HG02610 (cell line): ENCODE measurements at regions not wholly inside any gene's neighbourhood (a gene's known extent, or its start where the extent isn't known, plus 50 kb on each side); places are given as distances from the start of the nearest gene placed in this dataset.

Source experiments
- ATAC-seq: cut with Tn5 transposase; IDR thresholded peaks from one replicate; pipeline ENCODE4 v1.9.1; 2021; ENCODE audit warnings: mild to moderate bottlenecking, moderate library complexity; ENCODE audit not compliant: unreplicated experiment

- ATAC-seq = no peak
Observed at GRCh38 chr12:107437954-107438353, 247.6 kb upstream of the PWP1 start.

DNA sequence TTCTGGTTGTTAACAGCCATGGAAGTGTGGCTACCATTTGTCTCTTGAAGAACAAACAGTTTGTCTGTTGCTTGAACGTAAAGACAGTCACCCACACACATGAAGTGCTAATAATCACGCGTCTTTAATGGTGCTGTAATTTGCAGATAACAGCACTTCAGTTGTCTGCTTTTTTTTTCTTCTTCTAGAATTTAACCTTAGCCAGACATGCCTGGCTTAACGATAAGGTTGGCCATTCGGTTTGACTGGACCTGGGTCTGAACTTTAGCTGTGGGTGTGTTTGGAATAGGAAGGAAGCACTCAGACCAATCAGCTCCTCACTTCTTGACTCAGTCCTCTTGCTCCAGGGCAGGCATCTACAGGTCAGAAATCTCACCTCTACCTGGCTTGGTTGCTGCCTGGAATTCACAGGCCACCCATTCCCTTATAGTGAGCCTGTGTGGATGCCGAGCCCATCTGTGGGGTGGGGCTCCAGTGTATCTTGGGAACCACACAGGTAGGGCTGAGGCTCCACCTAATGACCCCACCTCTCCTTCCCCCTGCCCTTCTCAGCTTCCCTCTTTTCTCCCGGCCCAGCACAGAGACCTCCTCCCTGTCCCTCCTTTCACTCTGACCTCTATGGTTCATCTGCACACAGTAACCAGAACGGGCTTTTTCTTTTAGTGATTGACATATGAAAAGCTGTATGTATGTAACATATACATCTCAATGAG lies 246.4 kb upstream of the PWP1 start:
- ATAC-seq = no peak

DNA sequence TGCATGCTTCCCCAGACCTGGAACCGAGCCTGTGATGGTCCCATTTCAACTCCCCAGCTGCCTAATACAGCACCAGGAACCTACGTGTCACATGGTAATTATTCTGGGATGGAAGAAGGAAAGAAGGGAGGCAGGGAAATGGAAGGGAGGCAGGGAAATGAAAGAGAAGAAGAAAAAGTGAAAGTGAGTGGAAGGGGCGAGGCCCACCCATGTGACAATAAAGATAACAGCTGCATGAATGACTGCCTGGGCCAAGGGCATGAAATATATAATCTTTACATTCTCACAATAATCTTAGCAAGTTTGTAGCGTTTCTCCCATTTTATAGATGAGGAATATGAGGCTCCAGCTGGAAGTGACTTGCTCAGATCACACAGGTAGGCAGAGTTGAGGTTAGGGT lies 245.0 kb upstream of the PWP1 start:
- no peak for ATAC-seq

DNA sequence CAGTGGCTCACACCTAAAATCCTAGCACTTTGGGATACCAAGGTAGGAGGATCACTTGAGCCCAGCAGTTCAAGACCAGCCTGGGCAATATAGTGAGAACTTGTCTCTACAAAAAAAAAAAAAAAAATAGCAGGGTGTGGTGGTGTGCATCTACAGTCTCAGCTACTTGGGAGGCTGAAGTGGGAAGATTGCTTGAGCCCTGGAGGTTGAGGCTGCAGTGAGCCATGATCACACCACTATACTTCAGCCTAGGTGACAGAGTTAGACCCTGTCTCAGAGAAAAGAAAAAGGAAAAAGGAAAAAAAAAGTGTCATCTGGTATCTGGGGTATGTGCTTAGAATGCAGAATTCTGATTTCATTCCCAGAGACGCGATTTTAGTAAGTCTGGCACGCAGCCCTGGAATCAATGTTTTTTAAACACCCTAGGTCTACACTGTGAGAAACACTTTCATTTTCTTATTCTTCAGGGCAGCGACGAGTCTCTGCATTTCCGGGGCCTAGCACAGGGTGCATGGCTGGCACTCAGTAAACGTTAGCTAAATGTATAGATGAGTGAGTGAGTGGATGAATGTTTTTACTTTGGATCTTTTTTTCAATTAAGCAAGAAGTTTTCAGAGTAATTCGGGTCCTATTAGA lies 243.8 kb upstream of the PWP1 start:
- ATAC-seq = no peak

DNA sequence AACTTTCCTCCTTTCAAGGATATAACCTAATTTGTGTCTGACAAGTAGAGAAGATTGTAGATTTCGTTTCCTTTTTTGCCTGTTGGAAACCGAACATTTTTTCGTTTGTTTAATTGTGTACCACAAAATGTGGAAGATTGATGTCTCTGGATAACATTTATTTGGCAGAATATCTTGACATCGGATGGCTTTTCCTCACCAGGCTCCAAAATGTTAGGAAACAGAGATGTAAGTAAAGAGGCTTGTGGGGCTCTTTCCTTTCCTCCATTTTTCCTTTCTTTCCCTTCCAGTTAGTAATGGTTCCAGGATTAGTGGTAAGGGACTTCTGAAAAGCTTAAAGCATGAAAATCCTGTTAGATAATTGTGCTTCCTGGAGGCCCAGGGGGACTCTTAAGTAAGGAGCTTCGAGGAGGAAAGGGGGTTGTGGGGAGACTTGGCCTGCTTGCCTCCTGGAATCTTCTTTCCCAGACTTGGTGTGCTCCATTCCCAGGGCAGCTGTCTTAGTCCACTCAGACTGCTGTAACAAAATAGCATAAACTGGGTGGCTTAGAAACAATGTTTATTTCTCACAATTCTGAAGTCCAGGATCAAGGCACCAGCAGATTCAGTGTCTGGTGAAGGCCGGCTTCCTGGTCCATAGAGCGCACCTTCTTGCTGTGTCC lies 243.1 kb upstream of the PWP1 start:
- ATAC-seq = no peak

- no peak for ATAC-seq
Observed at GRCh38 chr12:107443320-107444090, 242.1 kb upstream of the PWP1 start.

DNA sequence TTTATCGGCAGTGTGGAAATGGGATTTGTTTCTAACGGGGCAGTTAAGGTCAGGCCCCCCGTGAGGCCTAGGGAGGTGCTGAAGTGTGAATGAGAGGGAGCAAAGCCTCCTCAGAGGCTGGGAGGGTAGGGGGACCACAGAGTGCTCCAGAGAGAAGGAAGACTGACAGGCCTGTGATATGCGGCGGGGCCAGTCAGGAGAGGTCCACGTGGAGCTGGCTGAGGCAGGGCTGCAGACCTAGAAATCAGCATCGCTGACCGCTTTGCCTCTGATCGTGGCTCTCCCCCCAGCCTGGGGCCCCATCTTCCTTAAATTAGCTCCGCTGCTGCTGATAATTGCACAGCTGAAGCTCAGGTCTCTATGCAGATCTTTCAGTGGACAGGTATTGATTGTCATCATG lies 240.8 kb upstream of the PWP1 start:
- ATAC-seq = no peak

DNA sequence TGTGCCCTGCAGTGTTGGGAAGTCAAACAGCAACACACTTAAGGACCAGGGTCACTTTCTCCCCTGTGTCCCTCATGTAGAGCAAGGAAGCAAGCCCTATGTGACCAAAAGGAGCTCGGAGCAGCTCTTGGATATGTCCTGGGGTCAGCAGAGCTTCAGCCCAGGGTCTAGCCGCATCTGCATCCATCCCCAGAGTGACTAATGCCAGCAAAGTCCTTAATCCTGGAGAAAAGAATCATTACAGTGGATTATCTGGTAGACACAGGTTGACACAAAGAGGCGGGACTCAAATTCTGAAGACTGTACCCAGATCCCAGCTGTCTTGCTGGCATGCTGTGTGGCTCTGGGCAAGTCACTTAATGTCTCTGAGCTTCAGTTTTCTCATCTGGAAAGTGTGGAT lies 239.1 kb upstream of the PWP1 start:
- no peak for ATAC-seq

- ATAC-seq = no peak
Observed at GRCh38 chr12:107447336-107447735, 238.3 kb upstream of the PWP1 start.

DNA sequence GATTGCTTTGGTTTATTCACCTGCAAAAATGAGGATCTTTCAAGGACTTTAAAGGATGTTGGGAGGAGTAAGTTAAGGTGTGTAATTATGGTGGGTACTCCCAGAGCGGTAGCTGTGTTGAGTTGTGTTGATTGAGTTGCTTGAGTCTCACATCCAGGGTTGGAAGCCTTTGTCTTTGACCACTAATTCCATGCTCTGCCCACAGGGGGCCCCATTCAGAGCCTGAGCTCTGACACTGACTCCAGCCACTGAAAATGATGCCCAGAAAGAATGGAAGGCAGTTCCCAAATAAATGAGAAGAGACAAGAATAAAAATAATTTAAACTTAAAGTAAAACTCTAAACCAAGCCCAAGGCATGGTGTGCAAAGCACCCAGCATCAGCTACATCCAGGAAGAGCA lies 237.4 kb upstream of the PWP1 start:
- no peak for ATAC-seq

- ATAC-seq = no peak
Observed at GRCh38 chr12:107449891-107450290, 235.7 kb upstream of the PWP1 start.

DNA sequence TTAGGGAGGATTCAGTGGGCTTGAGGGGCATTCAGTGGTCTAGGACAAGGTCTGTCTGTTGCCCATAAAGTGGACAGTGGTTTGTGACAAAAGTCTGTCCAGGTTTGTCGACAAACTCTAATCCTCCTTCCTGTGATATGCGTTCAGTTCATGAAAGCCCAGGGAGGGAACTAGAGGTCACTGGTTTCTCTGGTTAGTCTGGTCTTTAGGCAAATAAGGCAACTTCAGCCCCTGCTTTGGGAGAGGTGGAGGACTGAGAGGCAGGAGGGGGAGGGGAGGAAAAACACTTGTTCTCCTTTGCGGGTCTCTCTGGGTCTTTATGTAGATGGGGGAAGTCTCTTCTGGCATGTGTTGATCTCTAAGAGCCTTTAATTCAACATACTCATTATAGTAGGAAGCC lies 235.1 kb upstream of the PWP1 start:
- no peak for ATAC-seq

GRCh38 chr12:107451246-107451645 lies 234.4 kb upstream of the PWP1 start:
- no peak for ATAC-seq

DNA sequence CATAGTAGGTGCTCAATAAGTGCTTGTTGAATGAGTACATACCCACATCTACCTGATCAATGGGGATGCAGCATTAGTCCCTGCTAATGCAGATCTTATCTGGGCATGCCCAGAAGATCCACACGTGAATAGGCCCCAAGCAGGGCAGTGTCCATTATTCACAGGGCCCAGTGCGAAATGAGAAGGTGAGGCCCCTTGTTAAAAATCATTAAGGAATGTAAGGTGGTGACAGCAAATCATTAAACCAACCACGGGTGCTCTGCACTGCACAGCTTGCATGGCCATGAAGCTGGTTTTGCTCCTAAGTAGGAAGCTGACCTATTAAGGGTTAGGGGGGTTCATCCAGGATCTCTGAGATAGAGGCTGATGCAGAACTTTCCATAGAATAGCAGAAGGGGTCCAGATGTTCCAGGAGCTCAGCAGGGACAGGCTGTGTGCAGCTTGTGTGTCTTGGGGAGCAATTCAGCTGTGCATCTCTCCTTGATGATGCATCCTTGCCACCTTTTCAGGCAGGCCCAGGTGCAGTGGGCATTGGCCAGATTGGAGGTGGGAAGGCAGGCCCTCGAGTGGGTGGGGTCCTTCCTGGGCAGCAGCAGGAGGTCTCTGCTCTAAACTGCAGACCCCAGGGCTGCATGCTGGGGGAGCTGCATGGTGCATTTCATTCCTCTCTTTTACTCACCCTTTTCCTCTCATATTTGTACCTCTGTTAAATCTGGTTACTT lies 231.3 kb upstream of the PWP1 start:
- no peak for ATAC-seq

DNA sequence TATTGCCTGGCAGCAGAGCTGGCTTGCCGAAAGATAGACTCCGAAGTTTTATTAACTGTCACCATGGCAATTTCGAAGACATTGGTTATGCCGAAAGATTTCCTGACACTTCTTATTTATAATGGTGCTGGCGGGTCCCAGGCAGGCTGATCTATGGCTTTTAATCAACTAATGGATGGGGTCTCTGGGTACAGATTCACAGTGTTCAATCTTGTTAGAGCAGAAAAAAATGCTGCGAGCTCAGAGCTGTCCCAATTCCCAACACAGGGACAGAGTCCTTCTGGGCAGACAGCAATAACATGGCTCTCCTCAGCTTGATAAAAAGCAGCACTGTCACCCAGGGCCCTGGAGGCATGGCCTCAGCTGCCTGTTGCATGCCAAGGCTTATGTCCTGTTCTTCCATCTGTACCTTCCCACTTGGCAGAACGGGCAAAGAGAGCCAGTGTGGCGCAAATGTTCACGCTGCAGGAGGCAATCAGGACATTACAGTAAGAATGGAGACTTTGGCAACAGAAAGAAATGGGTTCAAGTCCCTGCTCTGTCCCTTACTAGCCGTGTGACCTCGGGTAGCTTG lies 228.2 kb upstream of the PWP1 start:
- ATAC-seq = no peak

GRCh38 chr12:107458163-107458562 lies 227.4 kb upstream of the PWP1 start:
- no peak for ATAC-seq

DNA sequence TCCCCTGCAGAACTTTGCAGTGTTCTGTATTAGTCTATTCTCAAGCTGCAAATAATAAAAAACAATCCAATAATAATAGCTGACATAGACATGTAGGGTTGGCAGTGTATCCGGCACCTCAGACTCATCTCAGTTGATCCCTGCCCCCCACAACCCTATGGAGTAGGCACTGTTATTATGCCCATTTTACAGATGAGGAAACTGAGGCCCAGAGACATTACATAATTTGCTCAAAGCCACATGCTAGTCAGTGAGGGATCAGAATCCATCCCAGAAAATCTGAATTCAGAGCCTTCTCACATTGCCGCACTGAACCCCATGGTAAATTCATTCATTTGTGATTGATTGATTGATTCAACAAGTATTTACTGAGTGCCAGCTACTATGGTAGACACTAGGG lies 226.6 kb upstream of the PWP1 start:
- no peak for ATAC-seq

GRCh38 chr12:107459641-107460040 lies 226.0 kb upstream of the PWP1 start:
- ATAC-seq = no peak

DNA sequence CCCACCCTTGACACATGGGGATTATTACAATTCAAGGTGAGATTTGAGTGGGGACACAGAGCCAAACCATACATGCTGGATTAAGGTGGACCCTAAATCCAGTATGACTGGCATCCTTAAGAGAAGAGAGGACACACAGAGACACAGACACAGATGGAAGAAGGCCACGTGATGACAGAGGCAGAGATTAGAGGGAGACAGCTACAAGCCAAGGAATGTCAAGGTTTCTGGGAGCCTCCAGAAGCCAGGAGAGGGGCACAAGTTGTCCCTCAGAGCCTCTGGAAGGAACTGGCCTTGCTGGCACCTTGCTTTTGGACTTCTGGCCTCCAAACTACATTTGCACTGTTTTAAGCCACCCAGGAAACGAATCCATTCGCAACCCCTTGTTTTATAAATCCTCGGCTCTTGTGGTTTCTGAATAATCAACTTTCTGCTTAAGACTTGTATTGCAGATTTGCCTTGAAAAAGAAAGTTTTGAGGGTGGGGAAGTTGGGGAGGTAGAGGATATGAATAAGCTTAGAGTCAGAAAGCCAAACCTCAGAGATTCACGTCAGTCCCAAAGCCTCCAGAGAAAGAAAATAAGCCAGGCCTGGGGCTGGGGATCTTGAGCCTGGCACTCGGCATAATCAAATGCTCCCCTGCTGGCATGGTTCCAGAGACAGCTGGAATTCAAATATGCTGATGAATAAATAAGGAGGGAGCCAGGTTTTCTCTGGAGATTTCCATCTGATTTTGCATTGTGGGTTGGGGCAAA lies 224.2 kb upstream of the PWP1 start:
- ATAC-seq = no peak
